ENCODE measurements at regions not wholly inside any gene's neighbourhood (a gene's known extent, or its start where the extent isn't known, plus 50 kb on each side); places are given as distances from the start of the nearest gene placed in this dataset.

DNA sequence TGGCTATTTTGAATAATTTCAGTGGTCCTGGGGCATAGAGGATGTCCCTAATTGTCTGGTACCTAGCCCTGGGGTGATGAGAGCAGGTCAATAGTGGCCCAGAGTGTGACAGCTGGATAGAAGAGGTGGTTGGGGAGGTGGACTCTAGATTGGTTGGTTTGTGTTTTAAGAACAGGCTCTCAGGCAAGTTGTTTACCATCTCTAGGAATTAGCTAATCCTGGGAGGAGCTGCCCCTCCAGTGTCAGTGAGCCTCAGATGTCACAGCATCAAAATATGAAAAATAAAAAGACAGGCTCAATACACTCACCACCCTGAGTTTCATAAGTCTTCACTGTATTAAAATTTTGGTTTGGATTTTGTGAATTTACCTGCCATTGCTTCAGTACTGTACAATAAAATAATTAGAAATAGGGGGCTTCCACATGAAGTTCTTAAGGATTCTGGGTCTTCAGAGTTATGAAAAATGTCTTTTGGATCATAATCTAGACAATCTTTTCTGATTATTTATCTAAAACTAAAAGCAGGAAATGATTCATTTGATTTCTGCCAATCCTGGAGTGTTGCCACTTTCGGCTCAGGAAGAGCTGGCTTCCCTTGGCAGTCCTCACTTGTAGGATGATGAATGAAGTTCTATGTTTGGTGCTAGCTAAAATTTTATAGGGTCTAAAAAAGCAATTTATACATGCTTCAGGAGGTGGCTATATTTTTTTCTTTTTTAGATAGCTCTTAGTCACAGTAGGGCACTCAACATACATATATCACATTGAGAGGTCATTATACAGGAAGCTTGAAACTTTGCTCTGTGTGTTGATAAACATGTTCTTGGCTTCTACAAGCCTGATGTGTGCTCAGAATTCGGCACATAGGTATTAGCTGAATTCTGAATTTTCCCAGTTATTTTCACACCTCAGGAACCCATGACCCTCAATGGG lies 395.1 kb downstream of the RAB28 start:
- TF ChIP-seq ZNF843 (tag by site-specific recombination; IDR thresholded peaks at IDR 0.05): no peak
- no peak for TF ChIP-seq HOXD13 (CRISPR knock-in tag; IDR thresholded peaks at IDR 0.05; ENCODE audit: borderline replicate concordance)
- TF ChIP-seq, protein P1, sequence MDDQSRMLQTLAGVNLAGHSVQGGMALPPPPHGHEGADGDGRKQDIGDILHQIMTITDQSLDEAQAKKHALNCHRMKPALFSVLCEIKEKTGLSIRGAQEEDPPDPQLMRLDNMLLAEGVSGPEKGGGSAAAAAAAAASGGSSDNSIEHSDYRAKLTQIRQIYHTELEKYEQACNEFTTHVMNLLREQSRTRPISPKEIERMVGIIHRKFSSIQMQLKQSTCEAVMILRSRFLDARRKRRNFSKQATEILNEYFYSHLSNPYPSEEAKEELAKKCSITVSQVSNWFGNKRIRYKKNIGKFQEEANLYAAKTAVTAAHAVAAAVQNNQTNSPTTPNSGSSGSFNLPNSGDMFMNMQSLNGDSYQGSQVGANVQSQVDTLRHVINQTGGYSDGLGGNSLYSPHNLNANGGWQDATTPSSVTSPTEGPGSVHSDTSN (CRISPR knock-in tag; IDR thresholded peaks at IDR 0.05): no peak
- TF ChIP-seq ZNF610 (tag by site-specific recombination; IDR thresholded peaks at IDR 0.05; ENCODE audit: borderline replicate concordance): no peak
- TF ChIP-seq TCF7L2 (IDR thresholded peaks at IDR 0.05; ENCODE audit: borderline replicate concordance, low read depth, low read length): no peak
- TF ChIP-seq, protein P2, sequence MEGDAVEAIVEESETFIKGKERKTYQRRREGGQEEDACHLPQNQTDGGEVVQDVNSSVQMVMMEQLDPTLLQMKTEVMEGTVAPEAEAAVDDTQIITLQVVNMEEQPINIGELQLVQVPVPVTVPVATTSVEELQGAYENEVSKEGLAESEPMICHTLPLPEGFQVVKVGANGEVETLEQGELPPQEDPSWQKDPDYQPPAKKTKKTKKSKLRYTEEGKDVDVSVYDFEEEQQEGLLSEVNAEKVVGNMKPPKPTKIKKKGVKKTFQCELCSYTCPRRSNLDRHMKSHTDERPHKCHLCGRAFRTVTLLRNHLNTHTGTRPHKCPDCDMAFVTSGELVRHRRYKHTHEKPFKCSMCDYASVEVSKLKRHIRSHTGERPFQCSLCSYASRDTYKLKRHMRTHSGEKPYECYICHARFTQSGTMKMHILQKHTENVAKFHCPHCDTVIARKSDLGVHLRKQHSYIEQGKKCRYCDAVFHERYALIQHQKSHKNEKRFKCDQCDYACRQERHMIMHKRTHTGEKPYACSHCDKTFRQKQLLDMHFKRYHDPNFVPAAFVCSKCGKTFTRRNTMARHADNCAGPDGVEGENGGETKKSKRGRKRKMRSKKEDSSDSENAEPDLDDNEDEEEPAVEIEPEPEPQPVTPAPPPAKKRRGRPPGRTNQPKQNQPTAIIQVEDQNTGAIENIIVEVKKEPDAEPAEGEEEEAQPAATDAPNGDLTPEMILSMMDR (tag by site-specific recombination; IDR thresholded peaks at IDR 0.05): no peak
- TF ChIP-seq, protein P3, sequence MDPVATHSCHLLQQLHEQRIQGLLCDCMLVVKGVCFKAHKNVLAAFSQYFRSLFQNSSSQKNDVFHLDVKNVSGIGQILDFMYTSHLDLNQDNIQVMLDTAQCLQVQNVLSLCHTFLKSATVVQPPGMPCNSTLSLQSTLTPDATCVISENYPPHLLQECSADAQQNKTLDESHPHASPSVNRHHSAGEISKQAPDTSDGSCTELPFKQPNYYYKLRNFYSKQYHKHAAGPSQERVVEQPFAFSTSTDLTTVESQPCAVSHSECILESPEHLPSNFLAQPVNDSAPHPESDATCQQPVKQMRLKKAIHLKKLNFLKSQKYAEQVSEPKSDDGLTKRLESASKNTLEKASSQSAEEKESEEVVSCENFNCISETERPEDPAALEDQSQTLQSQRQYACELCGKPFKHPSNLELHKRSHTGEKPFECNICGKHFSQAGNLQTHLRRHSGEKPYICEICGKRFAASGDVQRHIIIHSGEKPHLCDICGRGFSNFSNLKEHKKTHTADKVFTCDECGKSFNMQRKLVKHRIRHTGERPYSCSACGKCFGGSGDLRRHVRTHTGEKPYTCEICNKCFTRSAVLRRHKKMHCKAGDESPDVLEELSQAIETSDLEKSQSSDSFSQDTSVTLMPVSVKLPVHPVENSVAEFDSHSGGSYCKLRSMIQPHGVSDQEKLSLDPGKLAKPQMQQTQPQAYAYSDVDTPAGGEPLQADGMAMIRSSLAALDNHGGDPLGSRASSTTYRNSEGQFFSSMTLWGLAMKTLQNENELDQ (tag by site-specific recombination; IDR thresholded peaks at IDR 0.05; ENCODE audit: low read depth): no peak
- TF ChIP-seq SP2 (tag by site-specific recombination; IDR thresholded peaks at IDR 0.05): no peak
